IPS DF 4.7 (cell line): ENCODE measurements at regions not wholly inside any gene's neighbourhood (a gene's known extent, or its start where the extent isn't known, plus 50 kb on each side); places are given as distances from the start of the nearest gene placed in this dataset.
A peak's percentile ranks its signal among the peaks of the same experiment; 100 is the strongest.
"Not testable (repeated sequence)": the region's sequence is repeated elsewhere in the genome, so short reads cannot be mapped to it uniquely, and the experiment has no call there.

Source experiments
- DNase-seq: peaks from one replicate; pipeline ENCODE4 v3.0.0-alpha.2; 2013; ENCODE audit warnings: low spot score; ENCODE audit errors: extremely low read depth

DNA sequence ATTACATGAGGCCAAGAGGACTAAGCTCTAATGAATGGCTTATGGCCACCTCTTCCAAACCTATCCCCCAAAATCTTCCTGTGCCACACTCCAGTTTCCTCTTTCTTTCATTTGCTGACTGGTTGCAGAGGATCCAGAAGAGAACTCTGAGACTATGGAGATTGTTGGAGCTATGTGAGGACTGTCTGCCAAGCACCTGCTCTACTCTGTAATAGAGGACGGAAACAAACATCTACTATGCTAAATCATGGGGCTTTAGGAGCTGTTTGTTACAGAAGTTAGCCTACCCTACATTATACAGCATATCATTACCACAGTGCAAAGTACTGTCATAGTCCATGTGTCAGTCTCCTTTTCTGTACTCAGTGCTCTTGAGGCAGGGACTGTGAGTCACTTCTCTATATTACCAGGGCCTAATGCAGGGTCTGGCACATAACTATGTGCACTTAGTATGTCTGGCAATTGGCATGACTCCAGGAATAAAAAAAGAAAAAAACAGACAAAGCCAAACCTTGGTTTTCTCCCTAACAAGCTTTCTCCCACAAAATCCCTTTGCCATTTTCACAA, 95.1 kb downstream of the RPAP3 start:
- no peak for DNase-seq

DNA sequence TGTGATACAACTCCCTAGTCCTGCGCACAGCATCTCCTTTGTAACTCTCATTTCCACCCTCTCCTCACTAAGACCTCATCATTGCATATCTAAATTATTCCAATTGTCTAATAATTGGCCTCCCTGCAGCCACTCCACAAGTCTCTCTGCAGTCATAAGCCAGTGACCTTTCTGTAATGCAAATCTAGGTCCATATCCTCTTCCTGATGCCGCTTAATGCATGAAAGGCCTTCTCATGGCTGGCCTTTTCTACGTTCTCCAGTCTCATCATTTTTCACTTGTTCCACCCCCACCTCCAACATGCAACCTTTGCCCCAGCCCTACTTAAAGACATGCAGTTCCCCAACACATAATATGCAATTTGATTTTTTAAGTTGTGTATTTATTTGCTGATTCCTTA, 96.0 kb downstream of the RPAP3 start:
- DNase-seq, result no peak

- DNase-seq, result not testable (repeated sequence)
Observed at GRCh38 chr12:47608671-47609070, 97.2 kb downstream of the RPAP3 start.

DNA sequence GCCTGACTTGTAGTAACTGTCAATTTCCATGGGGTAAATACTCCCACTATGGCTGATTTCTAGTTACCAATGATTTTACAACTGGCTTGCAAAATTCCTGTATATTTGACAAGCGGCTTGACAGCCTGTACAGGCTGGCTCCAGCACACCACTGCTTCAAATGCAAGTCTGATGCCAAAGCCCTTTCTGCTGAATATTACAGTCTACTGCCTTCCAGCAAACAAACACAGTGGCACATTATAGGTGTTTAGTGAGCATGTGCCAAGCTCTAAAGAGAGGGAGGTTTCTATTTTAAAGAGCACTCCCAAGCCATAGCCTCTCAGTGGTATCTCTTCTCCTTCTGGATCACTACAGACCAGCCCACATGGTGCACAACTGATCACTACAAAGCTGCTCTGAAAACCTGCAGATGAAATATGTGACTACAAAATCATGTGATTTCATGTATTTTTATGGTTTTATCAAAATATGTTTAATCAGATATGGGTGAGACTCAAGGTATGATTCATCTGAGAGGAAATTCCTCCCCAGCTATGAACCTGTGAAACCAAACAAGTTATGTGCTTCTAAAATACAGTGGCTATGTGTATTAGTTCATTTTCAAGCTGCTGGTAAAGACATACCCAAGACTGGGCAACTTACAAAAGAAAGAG, 101.5 kb downstream of the RPAP3 start:
- DNase-seq, result no peak

DNA sequence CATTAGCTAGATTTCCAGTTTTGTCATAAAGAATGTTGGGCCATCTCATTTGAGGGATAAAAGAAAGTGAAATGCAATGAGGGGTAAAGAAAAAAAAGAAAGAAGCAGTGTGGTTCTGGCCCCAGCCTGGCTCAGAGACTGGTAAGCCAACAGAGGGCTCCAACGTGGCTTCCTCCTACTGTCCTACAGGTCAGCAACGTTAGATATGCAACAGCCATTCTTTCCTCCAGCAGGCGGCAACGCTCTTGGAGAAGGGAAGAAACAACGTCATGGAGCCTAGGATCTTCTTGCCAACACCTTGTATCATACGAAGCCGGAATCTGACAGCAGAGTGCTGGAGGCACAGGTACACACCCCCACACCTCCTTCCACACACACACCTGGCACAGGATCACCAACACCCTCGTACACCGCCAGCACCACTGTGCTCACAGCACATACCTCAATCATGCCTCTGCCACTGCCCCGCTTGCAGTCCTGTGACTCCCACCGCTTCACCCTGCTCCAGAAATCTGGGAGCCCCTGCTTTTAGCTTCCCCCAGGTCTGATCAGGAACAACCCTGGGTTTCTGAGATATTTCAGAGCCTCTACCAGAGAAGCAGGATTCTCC, 102.8 kb downstream of the RPAP3 start:
- peak; percentile 25 for DNase-seq

- no peak for DNase-seq
Observed at GRCh38 chr12:47602325-47602724, 103.5 kb downstream of the RPAP3 start.

GRCh38 chr12:47601071-47601470, 104.8 kb downstream of the RPAP3 start:
- no peak for DNase-seq

- DNase-seq, result no peak
Observed at GRCh38 chr12:47591795-47592194, 114.0 kb downstream of the RPAP3 start.

DNA sequence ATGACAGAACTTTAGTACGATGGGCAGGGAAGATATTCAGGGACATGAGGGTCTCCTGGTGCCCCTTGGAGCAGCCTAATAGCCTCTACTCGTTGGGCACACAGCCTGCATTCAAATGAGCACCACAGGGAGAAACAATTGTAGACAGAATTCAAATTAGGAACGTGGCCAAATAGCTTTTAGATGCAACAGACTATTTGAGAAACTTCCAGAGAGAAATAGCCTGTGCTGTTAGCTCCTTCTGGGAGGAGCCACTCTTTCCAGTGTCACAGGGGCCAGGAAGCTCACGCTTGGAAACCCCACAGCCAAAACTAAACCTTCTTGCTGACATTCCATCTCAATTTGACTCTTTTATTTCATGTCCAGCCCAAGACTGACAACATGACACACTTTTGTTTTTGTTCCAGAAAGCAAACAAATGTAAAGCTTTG, 114.5 kb downstream of the RPAP3 start:
- DNase-seq, result no peak

GRCh38 chr12:47590771-47591360, 115.0 kb downstream of the RPAP3 start:
- no peak for DNase-seq

DNA sequence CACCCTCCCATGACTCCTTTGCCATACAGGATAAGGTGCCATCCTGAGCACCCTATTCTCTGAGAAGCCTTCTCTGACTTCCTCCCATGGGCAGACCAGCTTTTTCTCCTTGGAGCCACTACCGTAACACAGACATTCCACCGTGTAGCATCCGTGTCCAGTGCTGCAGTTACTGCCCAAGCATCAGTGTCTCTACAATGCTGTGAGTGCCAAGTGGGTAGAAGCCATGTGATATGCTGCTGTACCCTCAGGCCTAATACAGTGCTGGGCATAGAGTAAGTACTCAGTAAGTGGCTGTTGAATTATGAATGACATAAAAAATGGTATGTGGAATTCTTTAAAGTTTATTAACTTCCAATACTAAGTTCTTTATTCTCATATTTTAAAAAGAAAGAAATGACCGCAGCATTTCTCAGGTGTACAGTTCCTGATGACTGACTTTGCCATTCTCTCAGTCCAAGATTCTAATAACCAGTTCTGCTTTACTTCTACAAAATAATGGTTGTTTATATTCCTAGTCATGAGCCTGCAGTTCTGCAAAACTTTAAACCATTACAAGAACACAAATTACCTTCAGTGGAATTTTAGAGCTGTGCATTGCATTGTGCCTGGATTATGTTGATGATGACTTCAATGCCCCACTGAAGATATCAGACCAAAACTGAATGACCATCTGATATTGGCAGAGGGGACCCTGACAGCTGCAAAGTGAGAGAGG, 118.7 kb downstream of the RPAP3 start:
- no peak for DNase-seq

DNA sequence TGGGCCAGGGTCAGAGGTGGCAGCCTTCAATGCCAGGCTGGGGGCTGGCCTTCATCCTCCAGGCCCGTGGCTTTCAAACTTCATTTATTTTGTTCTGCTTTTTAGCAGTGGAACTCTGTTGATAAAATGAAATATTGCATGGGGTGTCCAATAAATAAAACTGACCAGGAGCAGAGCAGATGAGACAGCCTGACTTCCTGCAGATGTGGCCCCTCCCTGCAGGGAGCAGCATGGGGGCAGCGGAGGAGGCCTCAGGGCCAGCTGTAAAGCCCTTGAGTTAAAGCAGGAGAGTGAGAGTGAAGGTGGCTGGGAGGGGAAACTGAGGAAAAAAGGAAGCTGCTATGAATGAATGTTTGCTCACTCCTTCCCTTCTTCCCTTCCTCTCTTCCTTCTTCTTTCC, 120.3 kb downstream of the RPAP3 start:
- no peak for DNase-seq

DNA sequence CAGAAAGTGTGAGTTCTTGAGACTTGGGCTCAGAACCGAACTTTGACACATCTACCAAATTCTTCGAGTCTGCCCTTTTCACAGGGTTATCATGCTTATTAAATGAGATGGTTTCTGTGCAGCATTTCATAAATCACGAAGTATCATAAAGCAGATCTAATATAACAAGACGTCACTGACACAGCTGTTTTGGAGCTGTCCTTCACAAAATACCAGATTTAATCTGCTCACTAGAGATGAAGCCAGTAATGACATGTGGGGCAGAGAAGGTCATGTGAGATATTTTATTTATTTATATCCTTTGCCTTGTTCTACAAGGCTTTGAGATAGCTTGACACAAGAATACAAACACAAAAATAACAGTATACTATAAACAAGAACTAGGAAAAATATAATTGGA, 127.0 kb downstream of the RPAP3 start:
- DNase-seq, result no peak

DNA sequence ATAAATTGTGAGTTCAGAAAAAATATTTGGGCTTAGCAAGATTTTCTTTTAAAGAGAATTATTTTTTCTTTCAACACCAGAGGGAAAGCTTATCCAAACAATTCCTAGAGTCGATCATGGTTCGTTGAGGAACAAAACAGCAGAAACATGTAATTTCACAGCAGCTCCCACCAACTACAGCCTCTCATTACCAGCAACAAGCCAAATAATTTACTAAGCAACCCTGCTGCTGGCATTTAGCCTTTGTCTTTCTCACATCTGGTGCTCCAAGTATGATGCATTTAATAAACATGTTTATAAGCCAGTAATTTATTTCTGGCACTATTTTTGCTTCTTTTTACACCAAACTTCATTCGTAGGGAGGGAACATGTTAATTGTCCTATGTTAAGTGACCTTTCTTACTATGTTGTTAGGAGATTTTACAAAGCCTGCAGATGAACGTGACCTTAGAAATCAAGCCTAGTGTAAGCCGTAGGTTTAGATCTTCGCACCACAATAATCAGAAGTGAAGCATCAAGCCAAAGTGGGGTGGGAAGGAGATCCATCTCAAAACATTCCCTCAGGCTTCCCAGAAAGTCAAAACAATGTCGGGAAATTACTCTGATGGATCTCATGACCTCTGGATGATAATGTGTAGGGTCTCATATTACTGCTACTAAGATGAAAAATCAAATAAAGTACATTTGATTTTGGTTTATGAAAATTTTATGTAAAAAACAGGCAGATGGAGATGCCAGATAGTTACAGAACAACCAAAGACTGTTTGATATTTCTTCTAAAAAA, 128.4 kb downstream of the RPAP3 start:
- DNase-seq, result no peak

- DNase-seq, result peak; percentile 16
Observed at GRCh38 chr12:47576289-47576945, 129.4 kb downstream of the RPAP3 start.

DNA sequence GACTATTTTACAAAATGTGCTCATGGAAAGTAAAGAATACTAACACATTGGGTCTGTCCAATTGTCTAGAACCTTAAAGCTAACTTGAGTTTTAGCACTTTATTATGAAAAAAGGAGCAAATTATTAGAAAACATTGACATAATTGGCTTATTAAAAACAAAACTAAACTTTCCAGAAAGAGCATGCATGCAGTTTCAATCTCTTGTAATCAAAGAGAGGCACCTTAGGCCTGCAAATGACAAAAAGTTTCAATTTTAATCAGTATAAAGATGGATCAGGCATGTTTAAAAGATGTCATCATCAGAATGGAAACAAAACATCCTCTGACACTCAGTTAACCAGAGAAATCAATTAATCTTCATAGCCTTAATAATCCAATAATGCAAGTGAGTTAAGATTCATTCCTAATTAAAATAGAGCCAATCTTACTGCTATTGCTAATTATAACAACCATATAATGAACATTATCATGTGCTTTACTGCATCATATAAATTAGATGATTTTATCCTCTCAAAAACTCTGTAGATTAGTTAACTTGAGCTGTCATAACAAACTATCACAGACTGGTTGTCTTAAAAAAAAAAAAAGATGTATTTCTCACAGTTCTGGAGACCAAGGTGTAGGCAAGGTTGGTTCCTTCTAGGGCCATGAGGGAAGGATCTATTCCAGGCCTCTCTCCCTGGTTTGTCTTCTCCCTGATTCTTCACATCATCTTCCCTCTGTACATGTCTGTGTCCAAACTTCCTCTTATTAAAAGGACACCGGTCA, 131.4 kb downstream of the RPAP3 start:
- DNase-seq, result no peak

DNA sequence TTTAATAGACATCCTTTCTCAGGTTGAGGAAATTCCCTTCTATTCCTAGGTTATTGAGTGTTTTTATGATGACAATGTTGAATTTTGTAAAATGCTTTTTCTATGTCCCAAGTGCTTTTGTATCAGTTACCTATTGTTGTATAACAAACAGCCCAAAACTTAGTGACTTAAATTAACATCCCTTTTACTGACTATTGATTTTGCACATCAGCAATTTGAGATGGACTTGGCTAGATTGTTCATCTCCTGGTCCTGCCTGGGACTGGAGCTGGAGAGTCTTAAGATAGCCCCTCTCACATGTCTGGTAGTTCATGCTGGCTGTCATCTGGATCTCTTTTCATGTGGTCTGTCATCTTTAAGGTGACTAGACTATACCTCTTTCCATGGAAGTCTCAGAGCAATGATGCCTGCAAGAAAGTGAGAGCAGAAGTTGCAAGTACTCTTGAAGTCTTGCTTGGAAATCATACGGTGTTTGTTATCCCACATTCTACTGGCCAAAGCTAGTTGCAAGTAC, 132.6 kb downstream of the RPAP3 start:
- no peak for DNase-seq

GRCh38 chr12:47570151-47570550, 135.7 kb downstream of the RPAP3 start:
- DNase-seq, result no peak

GRCh38 chr12:47562201-47562600, 143.6 kb downstream of the RPAP3 start:
- no peak for DNase-seq

DNA sequence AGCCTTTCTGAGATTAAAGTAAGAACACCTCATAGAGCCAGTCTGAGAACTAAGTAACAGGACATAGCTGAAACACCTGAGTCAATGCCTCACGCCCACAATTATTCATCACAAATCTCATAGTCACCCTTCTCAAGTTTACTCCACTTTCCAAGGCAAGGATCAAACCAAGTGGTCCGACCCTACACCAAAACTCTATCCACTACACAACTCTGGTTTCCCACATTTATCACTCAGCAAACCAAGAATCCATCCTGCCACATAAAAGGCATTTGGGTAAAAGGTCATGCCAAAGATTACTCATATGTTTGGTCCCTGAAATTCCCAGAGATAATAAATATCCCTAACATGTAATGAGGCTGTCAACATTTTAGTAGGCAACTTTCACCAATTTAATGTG, 144.1 kb downstream of the RPAP3 start:
- no peak for DNase-seq
